SK-N-SH treated with all-trans-retinoic acid at 6 μM for 48 hours (cell line): ENCODE measurements at regions not wholly inside any gene's neighbourhood (a gene's known extent, or its start where the extent isn't known, plus 50 kb on each side); places are given as distances from the start of the nearest gene placed in this dataset.

Experiments
- ZNF8 ChIP-seq: fragments of 450-650 bp; formaldehyde crosslinking; IDR thresholded peaks from 2 replicates; pipeline ENCODE4 v1.5.0; 2020; ENCODE audit warnings: mild to moderate bottlenecking, moderate library complexity
- TF ChIP-seq, protein P1 (sequence below): fragments of 250-450 bp; sonication (Bioruptor Pico); IDR thresholded peaks from 2 replicates; pipeline ENCODE4 v1.8.0; 2020; ENCODE audit warnings: mild to moderate bottlenecking, moderate library complexity, borderline replicate concordance

DNA sequence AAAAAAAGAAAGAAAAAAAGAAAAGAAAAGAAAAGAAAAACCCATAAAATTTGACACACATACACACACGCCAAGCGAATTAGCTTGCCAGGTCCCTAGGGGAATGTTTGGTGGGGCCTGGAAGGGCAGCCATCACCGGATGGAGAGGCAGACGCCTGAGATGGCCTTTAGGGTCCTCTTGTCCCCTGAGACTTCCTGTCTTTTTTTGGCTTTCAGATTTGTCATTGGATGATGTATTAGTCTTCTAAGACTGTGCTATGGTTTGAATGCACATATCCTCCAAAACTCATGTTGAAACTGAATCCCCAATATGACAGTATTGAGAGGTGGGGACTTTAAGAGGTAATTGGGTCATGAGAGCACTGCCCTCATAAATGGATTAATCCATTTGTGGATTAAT, 211.8 kb downstream of the TOMM20 start:
- TF ChIP-seq ZNF8 (CRISPR knock-in tag): no peak
- TF ChIP-seq, protein P1, sequence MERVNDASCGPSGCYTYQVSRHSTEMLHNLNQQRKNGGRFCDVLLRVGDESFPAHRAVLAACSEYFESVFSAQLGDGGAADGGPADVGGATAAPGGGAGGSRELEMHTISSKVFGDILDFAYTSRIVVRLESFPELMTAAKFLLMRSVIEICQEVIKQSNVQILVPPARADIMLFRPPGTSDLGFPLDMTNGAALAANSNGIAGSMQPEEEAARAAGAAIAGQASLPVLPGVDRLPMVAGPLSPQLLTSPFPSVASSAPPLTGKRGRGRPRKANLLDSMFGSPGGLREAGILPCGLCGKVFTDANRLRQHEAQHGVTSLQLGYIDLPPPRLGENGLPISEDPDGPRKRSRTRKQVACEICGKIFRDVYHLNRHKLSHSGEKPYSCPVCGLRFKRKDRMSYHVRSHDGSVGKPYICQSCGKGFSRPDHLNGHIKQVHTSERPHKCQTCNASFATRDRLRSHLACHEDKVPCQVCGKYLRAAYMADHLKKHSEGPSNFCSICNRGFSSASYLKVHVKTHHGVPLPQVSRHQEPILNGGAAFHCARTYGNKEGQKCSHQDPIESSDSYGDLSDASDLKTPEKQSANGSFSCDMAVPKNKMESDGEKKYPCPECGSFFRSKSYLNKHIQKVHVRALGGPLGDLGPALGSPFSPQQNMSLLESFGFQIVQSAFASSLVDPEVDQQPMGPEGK (CRISPR knock-in tag): no peak
